COLO668 (cell line): ENCODE measurements at regions not wholly inside any gene's neighbourhood (a gene's known extent, or its start where the extent isn't known, plus 50 kb on each side); places are given as distances from the start of the nearest gene placed in this dataset.
"Not testable (repeated sequence)": the region's sequence is repeated elsewhere in the genome, so short reads cannot be mapped to it uniquely, and the experiment has no call there.

Experiments
- DNase-seq: peaks from one replicate; lab custom pipeline; 2025; ENCODE audit not compliant: unreplicated experiment; lab: John Stamatoyannopoulos, UW

- no peak for DNase-seq
These were observed 61.5 kb downstream of the PRDM13 start for GRCh38 chr6:99668036-99668705.

- no peak for DNase-seq
These were observed 83.5 kb downstream of the PRDM13 start for GRCh38 chr6:99689916-99690685.

GRCh38 chr6:99702287-99702686, 95.7 kb downstream of the PRDM13 start:
- DNase-seq: not testable (repeated sequence)

GRCh38 chr6:99709062-99709461, 102.4 kb downstream of the PRDM13 start:
- no peak for DNase-seq

GRCh38 chr6:99711302-99711701, 104.7 kb downstream of the PRDM13 start:
- no peak for DNase-seq

- no peak for DNase-seq
These were observed 105.3 kb downstream of the PRDM13 start for GRCh38 chr6:99711925-99712324.

- no peak for DNase-seq
These were observed 105.9 kb downstream of the PRDM13 start for GRCh38 chr6:99712519-99712918.

GRCh38 chr6:99722043-99722442, 115.4 kb downstream of the PRDM13 start:
- not testable (repeated sequence) for DNase-seq

- DNase-seq: not testable (repeated sequence)
These were observed 123.6 kb downstream of the PRDM13 start for GRCh38 chr6:99730237-99730636.

GRCh38 chr6:99736302-99736701, 129.7 kb downstream of the PRDM13 start:
- no peak for DNase-seq

GRCh38 chr6:99739526-99739925, 132.9 kb downstream of the PRDM13 start:
- DNase-seq: no peak

GRCh38 chr6:99741092-99741491, 134.5 kb downstream of the PRDM13 start:
- no peak for DNase-seq

- DNase-seq: no peak
These were observed 137.0 kb downstream of the PRDM13 start for GRCh38 chr6:99743647-99744046.

- DNase-seq: no peak
These were observed 139.0 kb downstream of the PRDM13 start for GRCh38 chr6:99745651-99746050.

- DNase-seq: peak; percentile 41
These were observed 139.7 kb downstream of the PRDM13 start for GRCh38 chr6:99746261-99746895.

- no peak for DNase-seq
These were observed 155.1 kb downstream of the PRDM13 start for GRCh38 chr6:99761711-99762110.

- DNase-seq: no peak
These were observed 161.5 kb downstream of the PRDM13 start for GRCh38 chr6:99768166-99768565.

- DNase-seq: no peak
These were observed 173.3 kb downstream of the PRDM13 start for GRCh38 chr6:99779631-99780555.

GRCh38 chr6:99780556-99780885, 173.9 kb downstream of the PRDM13 start:
- no peak for DNase-seq

GRCh38 chr6:99789767-99790166, 183.1 kb downstream of the PRDM13 start:
- no peak for DNase-seq

GRCh38 chr6:99790679-99791078, 184.0 kb downstream of the PRDM13 start:
- no peak for DNase-seq
